NCI-H345 (cell line): ENCODE measurements at regions not wholly inside any gene's neighbourhood (a gene's known extent, or its start where the extent isn't known, plus 50 kb on each side); places are given as distances from the start of the nearest gene placed in this dataset.
"Not testable (repeated sequence)": the region's sequence is repeated elsewhere in the genome, so short reads cannot be mapped to it uniquely, and the experiment has no call there.

Source experiments
- DNase-seq: peaks from one replicate; lab custom pipeline; 2025; lab: John Stamatoyannopoulos, UW

DNA sequence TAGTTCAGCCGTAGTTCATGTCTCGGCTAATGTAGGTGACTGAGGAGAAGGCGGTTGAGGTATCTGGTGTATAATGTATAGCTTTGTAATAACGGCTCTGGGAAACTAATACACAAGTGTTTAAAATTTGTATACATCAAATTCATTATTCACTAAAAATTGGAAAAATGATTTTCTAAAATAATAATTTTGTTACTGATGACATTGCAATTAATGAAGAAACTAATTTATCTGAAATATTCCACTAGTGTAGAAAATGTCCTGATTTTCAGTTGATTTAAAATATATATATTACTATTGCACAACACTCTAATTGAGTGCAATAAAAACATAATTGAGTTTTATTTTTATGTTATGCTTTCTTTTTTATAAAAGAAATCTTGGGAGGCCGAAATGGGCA lies 823.0 kb downstream of the TAF11L14 start:
- DNase-seq: no peak

DNA sequence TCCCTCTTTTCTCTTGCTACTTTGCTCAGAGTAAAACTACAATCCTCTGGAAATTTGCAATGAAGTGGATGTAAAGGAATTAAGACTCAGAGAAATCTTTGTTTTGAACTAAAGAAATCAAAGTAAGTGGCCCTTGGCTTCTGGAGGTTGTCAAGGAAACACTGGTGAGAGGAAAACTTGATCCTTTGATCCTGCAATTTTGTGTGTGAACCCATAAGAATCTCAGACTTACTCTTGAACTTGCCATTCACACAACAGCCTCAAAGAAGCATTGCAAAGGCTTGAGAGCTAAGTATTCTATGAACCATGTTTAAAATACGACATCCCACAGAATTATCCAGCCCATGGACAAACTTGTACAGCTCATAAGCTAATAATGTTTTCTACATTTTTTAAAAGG lies 827.5 kb downstream of the TAF11L14 start:
- no peak for DNase-seq

DNA sequence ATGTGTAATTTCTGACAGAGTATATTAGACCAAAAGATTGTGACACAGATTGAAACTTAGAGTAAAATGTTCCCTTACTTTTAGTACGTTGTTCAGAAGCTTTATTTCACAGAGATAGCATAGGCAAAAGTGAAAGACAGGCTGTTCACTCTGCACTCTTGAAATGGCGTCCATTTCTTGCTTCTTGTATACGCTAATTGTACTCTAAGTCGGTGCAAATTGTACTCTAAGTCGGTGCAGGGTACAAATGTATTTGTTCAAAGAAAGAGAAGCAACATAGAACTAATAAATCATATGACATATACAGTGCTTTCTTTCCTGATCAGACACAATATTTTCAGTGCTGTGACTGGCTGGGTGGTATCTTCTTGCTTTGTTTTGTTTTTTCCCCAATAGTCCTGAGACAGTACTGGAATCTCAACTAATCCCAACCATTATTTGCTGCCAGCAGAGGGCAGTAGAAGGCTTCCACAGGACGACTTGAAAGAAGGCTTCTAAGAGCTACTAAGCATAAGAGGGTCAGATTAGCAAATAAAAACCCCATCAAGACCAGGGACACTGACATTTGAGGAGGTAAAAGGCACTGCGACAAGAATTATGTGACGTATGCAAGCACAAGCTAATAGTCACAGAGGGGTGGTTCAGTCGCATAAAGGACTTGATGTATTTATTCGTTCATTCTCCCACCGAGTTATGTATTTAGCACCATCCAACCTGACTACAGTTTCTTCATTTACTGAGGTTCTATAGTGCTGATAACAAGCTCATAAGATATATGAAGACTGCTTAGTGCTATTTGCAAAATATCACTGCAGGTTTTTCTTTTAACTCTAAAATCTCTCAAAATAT lies 831.8 kb downstream of the TAF11L14 start:
- DNase-seq: peak; percentile 75

DNA sequence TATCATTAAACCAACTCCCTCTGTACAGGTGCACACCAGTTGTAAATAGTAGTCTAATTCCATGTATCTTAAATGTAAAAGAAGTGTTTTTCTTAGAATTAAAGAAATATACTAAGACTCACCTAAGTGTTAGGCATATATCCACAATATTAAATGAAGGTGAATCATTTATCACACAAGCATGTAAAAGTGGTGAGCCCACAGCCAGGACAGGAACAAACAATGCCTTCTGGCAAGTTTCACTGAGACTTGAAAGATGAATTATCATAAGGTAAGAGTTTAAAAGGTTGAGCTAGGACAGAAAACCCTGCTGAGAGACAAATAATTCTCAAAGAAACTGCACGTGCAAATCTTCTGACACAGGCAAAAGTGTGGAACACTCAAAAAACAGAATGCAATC lies 832.5 kb downstream of the TAF11L14 start:
- DNase-seq: no peak

DNA sequence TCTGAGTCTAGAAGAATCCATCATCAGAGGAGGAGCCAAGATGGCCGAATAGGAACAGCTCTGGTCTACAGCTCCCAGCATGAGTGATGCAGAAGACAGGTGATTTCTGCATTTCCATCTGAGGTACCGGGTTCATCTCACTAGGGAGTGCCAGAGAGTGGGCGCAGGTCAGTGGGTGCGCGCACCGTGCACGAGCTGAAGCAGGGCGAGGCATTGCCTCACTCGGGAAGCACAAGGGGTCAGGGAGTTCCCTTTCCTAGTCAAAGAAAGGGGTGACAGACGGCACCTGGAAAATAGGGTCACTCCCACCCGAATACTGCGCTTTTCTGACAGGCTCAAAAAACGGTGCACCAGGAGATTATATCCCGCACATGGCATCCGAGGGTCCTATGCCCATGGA lies 837.5 kb downstream of the TAF11L14 start:
- DNase-seq: not testable (repeated sequence)

DNA sequence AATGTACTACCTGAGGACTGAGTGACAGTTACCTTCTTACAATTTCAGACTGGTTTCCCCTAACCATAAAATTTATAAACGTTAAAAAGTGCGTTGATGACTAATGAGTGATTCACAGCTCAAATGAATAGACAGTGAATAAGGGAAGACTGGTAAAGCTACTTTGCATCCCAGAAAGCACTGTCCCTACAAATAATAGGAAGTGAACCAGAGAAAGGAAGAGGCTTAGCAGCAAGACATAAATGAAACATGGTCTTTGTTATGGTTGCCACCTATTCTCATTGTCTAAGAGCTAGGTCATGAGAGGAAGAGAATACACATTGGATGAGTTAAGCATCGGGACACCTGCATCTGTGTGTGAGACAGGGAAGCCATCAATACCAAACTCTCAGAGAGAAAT lies 849.2 kb downstream of the TAF11L14 start:
- peak; percentile 16 for DNase-seq

DNA sequence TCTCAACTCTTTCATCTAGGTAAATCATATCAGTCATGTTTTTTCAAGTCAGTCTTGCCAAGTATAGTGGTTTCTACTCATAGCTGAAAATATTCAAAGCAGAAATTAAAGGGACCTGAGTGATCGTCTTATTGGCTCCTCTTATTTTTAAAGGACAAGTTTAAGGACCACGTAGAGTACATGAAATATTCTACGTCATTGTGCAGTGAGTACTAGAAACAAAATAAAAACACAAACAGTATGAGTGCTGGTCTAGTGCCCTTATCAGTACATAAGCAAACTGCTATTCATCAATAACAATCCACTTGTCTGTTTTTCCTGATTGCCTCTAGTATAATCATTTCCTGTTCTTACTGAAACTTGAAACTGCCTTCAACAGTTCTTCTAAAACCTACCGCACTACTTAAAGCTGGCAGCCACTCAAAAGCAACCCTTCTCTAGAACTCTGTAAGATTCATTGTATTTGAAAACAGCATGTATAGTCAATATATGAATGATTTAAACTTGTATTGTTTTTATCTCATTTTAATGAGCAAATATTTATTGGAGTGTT lies 853.7 kb downstream of the TAF11L14 start:
- DNase-seq: peak; percentile 28

DNA sequence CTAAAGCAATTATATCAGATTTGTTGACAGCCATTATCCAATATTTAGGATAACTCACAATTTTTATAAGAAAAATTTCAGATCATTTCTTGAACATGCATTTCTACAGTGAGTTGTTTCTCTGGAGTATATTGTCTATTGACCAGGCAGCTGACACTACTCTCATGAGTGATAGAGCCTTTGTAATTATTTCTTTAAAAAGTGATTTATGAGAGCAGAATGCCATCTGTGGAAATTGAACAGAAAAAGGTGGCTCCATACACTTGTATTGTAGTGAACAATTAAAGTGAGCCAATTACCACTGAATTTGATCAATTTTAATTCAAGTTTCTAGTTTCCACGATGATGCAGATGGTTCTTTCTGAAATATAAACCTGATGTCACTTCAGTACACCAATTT lies 855.4 kb downstream of the TAF11L14 start:
- DNase-seq: no peak

DNA sequence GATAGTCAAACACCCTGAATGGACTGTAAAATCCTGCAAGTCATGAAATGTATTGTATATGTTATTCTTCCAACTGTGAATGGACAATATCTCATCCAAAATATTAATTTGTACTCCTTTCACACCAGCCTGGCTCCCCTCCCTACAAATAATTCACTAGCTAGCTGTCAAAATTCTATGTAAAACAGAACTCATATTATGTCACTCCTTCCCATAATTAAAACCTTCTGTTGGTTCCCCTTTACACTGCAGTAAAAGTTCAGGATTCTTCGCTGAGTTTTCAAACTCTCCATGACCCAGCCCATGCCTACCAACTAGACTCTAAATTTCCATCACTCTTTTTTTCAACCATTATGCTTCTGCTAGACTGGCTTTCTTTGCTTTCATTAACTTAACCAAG lies 857.1 kb downstream of the TAF11L14 start:
- DNase-seq: no peak

DNA sequence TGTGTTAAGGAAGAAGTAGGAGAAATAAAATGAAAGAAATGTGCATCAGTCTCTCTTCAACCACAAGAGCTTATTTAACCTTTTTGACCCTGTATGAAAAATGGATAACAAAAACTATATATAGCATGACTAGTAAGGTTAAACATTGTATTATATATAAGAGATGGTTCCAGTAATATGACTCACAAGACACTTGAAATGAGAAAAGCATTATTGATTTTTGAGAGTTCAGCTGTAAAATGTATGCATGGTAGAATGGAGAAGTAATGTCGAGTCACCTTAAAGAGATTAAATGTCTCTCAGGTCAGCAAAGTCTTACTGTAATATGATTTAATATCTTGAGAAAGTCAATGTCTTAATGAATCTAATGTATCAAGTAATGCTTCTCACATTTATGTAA lies 860.9 kb downstream of the TAF11L14 start:
- no peak for DNase-seq

DNA sequence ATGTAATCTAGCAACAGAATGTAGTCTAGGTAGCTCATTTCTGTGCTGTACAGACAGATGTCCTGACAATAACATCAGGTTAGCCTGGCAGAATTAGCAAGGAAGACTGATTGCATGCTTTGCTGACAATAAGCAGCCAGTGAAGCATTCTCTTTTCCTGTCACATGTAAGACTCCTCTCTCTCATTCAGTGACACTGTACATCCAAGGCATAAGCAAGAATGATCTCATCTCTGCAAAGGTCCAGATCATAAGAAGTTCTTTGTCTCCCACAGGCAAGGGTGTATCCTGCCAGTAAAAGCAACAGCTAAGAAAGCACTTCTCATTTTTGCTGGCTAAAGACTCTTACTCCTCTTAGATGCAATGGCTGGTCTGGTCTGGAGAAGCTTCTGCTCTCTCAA lies 861.8 kb downstream of the TAF11L14 start:
- no peak for DNase-seq

DNA sequence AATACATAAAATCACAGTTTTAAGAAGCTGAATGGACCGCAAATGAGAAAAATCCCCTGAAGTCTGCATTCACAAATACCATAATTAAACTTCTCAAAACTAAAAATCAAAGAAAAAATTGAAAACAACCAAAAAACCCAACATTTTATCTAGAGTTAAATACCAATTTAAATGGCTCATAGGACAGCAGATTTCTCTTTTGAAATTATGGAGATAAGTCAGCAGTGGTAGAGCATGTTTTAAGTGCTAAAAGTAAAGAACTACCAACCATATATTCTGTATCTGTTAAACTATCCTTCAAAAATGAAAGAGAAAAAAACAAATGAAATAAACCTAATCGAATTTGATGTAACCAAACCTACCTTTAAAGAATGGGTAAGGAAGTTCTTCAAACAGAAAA lies 862.8 kb downstream of the TAF11L14 start:
- no peak for DNase-seq

DNA sequence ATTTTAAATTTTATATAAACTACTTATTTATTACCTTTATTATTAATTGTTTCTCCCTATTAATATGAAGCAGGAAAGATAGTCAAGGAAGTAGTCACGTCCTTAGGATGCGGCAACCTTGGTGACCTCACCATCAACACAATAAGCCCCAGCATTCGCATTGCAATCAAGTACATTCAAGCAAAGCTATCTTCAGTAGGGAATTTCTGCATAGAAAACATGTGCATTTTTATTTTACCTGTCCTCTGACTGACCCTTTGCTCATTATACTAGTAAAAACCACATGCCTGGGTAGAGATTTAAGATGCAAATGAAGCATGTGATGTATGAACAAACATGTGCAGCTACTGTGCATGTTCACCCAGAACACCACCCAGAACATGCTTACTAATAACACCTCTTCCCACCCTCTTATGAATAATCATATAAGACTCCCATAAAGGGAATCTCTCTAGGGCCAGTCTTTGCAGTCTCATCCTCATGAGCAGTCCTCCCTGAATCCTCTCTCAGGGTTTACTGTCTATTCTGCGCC lies 869.6 kb downstream of the TAF11L14 start:
- no peak for DNase-seq

DNA sequence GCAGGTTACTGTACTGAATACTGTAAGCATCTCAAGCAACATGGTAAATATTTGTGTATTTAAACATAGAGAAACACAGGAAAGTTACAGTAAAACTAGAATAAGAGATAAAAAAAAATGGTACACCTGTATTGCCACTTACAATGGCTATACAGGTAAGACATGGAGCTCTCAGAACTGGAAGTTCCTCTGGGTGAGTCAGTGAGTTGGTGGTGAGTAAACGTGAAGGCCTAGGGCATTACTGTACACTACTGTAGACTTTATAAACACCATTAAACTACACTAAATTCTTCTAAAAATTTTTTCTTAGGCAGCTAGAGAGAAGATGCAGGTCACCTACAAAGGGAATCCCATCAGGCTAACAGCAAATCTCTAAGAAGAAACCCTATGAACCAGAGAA lies 872.9 kb downstream of the TAF11L14 start:
- no peak for DNase-seq

DNA sequence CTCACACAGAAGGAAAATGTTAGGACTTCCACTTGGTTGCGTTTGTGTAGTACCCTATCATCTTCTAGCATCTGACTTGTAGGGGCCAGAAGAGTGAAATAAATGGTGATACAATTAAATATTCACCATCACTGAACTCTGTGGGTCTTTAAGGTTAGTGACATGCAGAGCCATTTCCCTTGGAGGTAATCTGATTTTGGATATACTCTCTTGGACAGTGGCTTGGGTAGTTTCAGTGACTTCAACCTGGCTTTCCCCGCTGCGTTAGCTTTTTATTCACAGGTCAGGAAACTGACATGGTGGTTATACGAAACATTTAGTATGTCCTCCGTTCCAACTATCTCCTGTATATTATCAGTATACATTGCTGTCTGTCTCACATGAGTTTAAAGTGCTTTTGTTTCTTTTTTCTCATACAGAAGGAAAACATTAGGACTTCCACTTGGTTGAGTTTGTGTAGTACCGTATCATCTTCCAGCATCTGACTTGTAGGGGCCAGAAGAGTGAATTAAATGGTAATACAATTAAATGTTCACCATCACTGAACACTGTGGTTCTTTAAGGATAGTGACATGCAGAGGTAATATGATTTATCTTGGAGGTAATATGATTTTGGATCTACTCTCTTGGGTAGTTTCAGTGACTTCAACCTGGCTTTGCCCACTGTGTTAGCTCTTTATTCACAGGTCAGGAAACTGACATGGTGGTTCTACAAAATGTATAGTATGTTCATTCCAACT lies 883.6 kb downstream of the TAF11L14 start:
- no peak for DNase-seq

DNA sequence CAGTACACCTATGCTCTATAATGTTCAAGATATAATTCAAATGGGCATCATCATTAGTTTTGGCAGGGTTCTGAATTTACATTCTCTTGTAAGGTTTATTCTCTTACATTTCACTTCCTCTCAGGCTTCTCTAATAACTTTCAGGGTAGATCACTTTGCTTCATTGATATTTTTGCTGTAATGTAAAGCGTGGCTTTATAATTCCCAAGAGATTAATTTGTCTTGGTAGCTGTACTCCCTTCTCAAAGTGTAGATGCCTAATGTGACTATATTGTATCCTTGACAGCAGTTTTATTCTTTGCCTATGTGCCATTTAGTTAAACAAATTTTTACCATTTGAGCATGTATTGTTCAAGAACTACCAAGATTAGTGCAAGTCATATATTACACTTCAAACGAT lies 889.1 kb downstream of the TAF11L14 start:
- DNase-seq: no peak

DNA sequence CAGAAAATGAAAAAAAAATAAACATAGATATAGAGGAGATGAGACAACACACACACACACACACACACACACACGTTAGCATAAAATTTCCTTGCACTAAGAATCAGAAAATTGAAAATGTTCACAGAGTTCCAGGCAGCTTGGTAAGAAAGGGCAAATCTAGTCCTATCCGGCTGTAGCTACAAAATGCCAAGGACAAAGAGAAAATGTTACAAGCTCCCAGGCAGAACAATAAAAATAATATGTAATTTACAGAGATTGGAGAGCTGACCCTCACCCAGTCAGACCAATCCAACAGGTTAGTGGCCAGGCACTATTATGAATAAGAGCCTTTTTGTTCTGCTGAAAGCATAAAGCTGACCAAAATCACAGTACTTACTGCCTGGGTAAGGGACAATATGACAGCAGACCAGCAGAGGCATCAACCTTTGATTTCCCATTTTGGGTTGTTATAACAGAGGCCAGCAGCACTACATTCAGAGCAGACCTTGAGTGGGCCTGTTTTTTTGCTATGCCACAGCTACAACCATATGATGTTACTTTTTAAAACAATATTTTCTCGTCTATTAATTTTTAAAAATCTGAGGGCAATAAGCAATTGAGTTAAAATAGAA lies 892.6 kb downstream of the TAF11L14 start:
- no peak for DNase-seq

DNA sequence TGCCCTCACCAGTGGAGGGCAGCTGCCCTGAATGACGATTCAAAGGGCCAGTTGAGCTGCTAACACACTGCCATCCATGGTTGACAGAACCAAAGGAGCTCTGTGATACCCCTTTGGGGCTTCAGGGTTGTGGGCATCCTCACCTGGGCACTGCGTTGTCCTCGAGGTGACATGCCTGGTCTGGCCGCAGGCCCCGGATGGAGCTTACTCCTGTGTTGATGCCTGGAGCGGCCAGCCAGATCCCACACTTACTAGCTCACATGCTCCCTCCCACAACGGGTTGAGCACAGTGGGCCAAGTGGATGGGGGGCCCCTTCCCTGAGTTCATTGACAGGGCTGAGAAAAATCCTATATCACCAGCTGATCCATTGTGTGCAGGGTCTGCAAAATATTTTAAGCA lies 898.9 kb downstream of the TAF11L14 start:
- DNase-seq: no peak

DNA sequence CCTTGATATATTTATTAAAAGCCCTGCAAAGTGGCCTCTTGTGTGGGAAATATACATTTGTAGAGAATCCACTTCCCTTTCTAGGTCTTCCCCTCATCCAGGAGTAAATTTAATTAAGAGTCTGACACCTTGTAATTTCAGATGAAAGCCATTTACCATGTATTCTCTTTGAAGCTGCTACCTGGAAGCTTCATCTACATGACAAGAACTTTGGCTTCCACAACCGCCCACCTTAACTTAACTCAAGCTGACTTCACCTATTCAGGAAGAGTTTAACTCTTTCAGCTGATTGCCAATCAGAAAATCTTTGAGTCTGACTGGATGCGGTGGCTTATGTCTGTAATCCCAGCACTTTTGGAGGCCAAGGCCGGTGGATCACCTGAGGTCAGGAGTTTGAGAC lies 899.9 kb downstream of the TAF11L14 start:
- no peak for DNase-seq

DNA sequence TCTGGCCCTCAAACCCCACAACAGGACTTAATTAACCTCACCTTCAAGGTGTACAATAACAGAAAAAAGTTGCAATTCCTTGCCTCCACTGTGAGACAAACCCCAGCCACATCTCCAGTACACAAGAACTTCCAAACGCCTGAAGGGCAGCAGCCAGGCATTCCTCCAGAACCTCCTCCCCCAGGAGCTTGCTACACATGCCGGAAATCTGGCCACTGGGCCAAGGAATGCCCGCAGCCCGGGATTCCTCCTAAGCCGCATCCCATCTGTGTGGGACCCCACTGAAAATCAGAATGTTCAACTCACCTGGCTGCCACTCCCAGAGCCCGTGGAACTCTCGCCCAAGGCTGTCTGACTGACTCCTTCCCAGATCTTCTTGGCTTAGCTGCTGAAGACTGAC lies 901.5 kb downstream of the TAF11L14 start:
- not testable (repeated sequence) for DNase-seq

DNA sequence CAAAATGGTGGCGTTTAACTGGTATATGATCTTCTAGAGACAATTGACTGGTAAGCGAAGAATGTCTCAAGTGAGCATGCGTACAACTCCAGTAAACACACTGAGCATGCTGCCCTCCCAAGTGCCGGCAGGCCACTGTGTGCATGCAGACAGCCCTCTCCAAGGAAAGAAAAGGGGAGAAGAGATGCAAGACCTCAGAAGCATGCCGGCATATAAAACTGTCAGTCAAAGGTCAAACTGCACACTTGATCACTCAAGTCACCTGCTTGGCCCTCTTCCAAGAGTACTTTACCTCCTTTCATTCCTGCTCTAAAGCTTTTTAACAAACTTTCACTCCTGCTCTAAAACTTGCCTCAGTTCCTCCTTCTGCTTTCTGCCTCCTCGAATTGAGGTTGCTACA lies 910.2 kb downstream of the TAF11L14 start:
- no peak for DNase-seq

DNA sequence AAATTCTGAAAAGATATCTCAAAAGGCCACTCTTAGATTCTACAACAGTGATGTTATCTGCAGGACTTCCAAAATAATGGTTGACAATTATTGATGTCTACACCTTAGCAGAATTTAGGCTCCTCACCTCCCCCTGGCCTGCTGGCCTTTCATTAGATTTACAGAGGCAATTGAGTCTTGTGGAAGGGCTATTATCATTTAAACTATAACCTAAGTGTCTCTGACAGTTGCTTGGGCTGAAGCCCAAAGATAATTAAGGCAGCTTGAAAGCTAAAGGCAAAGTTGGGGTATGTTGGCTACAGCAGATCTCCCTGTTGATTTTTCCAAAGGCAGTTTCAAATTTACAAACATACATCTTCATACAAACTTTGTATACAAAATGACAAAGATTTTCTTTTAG lies 912.3 kb downstream of the TAF11L14 start:
- no peak for DNase-seq

DNA sequence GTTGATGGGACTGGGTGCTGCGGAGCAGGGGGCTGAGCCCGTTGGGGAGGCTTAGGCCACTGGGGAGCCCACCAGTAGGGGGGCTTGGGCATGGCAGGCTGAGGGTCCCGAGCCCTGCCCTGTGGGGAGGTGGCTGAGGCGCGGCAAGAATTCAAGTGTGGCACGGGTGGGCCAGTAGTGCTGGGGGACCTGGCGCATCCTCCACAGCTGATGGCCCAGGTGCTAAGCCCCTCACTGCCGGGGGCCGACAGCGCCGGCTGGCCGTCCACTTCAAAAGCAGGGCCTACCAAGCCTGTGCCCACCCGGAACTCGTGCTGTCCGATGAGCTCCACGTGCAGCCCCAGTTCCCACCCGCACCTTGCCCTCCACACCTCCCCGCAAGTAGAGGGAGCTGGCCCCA lies 917.5 kb downstream of the TAF11L14 start:
- DNase-seq: no peak
